Fibroblast of mammary gland (primary cell): ENCODE measurements at regions not wholly inside any gene's neighbourhood (a gene's known extent, or its start where the extent isn't known, plus 50 kb on each side); places are given as distances from the start of the nearest gene placed in this dataset.
A peak's percentile ranks its signal among the peaks of the same experiment; 100 is the strongest.

Experiments
- DNase-seq: peaks from one replicate; pipeline ENCODE4 v3.0.0-alpha.2; 2010; ENCODE audit warnings: low read depth
- H3K4me3 ChIP-seq: 2 replicates; pipeline ENCODE4 v1.5.1; 2011; ENCODE audit warnings: low read depth, mild to moderate bottlenecking, low read length, moderate library complexity; ENCODE audit not compliant: control insufficient read depth
- CTCF ChIP-seq: conservative IDR thresholded peaks from 2 replicates; pipeline ENCODE4 v1.5.1; 2011; ENCODE audit warnings: low read depth, low read length, inconsistent platforms; ENCODE audit not compliant: control insufficient read depth, insufficient read depth

- no peak for DNase-seq
- no peak overlapping the region for H3K4me3 ChIP-seq
- no peak for TF ChIP-seq CTCF
Observed at GRCh38 chr5:111596705-111597104, 84.4 kb upstream of the STARD4 start.

GRCh38 chr5:111595425-111595824 lies 83.1 kb upstream of the STARD4 start:
- H3K4me3 ChIP-seq: no peak overlapping the region
- TF ChIP-seq CTCF: no peak
- no peak for DNase-seq

- no peak for DNase-seq
- no peak overlapping the region for H3K4me3 ChIP-seq
- no peak for TF ChIP-seq CTCF
Observed at GRCh38 chr5:111589316-111589715, 77.0 kb upstream of the STARD4 start.

- no peak for TF ChIP-seq CTCF
- no peak overlapping the region for H3K4me3 ChIP-seq
- no peak for DNase-seq
Observed at GRCh38 chr5:111587728-111588127, 75.4 kb upstream of the STARD4 start.

GRCh38 chr5:111585946-111586345 lies 73.6 kb upstream of the STARD4 start:
- DNase-seq: no peak
- no peak overlapping the region for H3K4me3 ChIP-seq
- TF ChIP-seq CTCF: no peak

- no peak for DNase-seq
- no peak overlapping the region for H3K4me3 ChIP-seq
- no peak for TF ChIP-seq CTCF
Observed at GRCh38 chr5:111585291-111585690, 73.0 kb upstream of the STARD4 start.

GRCh38 chr5:111584651-111585050 lies 72.3 kb upstream of the STARD4 start:
- DNase-seq: peak; percentile 68
- no peak for TF ChIP-seq CTCF
- H3K4me3 ChIP-seq: no peak overlapping the region
